CD4-positive, alpha-beta T cell (primary cell): ENCODE measurements at regions not wholly inside any gene's neighbourhood (a gene's known extent, or its start where the extent isn't known, plus 50 kb on each side); places are given as distances from the start of the nearest gene placed in this dataset.

ENCODE experiments used
- ATAC-seq: fragments of 200-7000 bp; cut with Tn5 transposase; one replicate; pipeline ENCODE4 v1.10.0; 2022; ENCODE audit warnings: mild to moderate bottlenecking; ENCODE audit not compliant: poor library complexity
- CTCF ChIA-PET: fragments of 350-600 bp; sonication (Branson Sonifier 250); formaldehyde crosslinking; loops from one replicate; lab custom pipeline; 2021; ENCODE audit warnings: antibody characterized with exemption, inconsistent platforms; lab: Charles Lee
- POLR2A ChIA-PET: fragments of 350-600 bp; sonication (Branson Sonifier 250); formaldehyde crosslinking; loops from one replicate; lab custom pipeline; 2021; ENCODE audit warnings: antibody characterized with exemption, inconsistent platforms; lab: Charles Lee
- DNase-seq, 14 experiments: peaks; one replicate each; pipeline ENCODE4 v3.0.0-alpha.2; 2013 to 2020; ENCODE audit warnings: mixed read lengths in 2 of 14
- H3K27ac ChIP-seq, 2 donors: one replicate each; pipeline versions ENCODE4 v1.5.1 to v1.7.0; 2013; ENCODE audit warnings: low read length in 2 of 2, low read depth in 1 of 2, mild to moderate bottlenecking in 1 of 2
- H3K27me3 ChIP-seq, 2 experiments: 1 replicate in 1 of 2; 2 replicates in 1 of 2; pipeline versions ENCODE4 v1.6.1 to v1.7.0; 2013; ENCODE audit warnings: low read length in 2 of 2, control low read depth in 1 of 2, mild to moderate bottlenecking in 1 of 2, moderate library complexity in 1 of 2; ENCODE audit not compliant: insufficient read depth in 2 of 2, control insufficient read depth in 1 of 2
- H3K36me3 ChIP-seq: one replicate; pipeline ENCODE4 v1.6.1; 2013; ENCODE audit warnings: low read length, control low read depth; ENCODE audit not compliant: insufficient read depth
- H3K4me1 ChIP-seq: one replicate; pipeline ENCODE4 v1.6.1; 2013; ENCODE audit warnings: low read length, control low read depth; ENCODE audit not compliant: insufficient read depth
- H3K4me3 ChIP-seq: one replicate; pipeline ENCODE4 v1.5.1; 2013; ENCODE audit warnings: mild to moderate bottlenecking, low read length, moderate library complexity
- H3K9me3 ChIP-seq, 2 experiments: 1 replicate in 1 of 2; 2 replicates in 1 of 2; pipeline versions ENCODE4 v1.6.1 to v1.7.0; 2013; ENCODE audit warnings: low read length in 2 of 2, mild to moderate bottlenecking in 2 of 2, control low read depth in 1 of 2, moderate library complexity in 1 of 2; ENCODE audit not compliant: control insufficient read depth in 1 of 2, insufficient read depth in 1 of 2
- H3K27ac Mint-ChIP-seq: one replicate; pipeline ENCODE4 v1.8.0; 2020; ENCODE audit warnings: mixed read lengths
- H3K27me3 Mint-ChIP-seq: one replicate; pipeline ENCODE4 v1.8.0; 2021; ENCODE audit warnings: mixed read lengths
- H3K36me3 Mint-ChIP-seq: one replicate; pipeline ENCODE4 v1.8.0; 2021; ENCODE audit warnings: low read depth, mixed read lengths
- H3K4me1 Mint-ChIP-seq: one replicate; pipeline ENCODE4 v1.8.0; 2021; ENCODE audit warnings: low read depth, mixed read lengths
- H3K4me3 Mint-ChIP-seq: one replicate; pipeline ENCODE4 v1.8.0; 2020; ENCODE audit warnings: mild to moderate bottlenecking, mixed read lengths
- H3K9me3 Mint-ChIP-seq: one replicate; pipeline ENCODE4 v1.8.0; 2020; ENCODE audit warnings: mixed read lengths
- CTCF ChIP-seq: fragments of 200-600 bp; IDR thresholded peaks from one replicate; pipeline ENCODE4 v1.8.0; 2022; ENCODE audit warnings: antibody characterized with exemption, mild to moderate bottlenecking
- intact Hi-C, 2 experiments: fragments of 100-400 bp; cut with DNase I in 1 of 2; cut with micrococcal nuclease in 1 of 2; formaldehyde crosslinking; loops; one replicate each; pipeline versions ENCODE4 v1.15.1 to v1.9.0; 2023 to 2025; cut with DNase I, micrococcal nuclease

GRCh38 chr10:130968964-130969363, 342.6 kb downstream of the TCERG1L start:
- Mint-ChIP-seq H3K4me3 (no peak overlapping the region), H3K27me3 (no peaks in the 10 kb centered on the region), H3K36me3 (no peaks in the 10 kb centered on the region), H3K27ac (no peak overlapping the region), H3K4me1 (no peaks in the 10 kb centered on the region), H3K9me3 (no peaks in the 10 kb centered on the region)
- H3K4me3 ChIP-seq, result no peak overlapping the region
- H3K36me3 ChIP-seq, result no peaks in the 10 kb centered on the region
- peaks cover 0 to 32% of the 10 kb centered on the region in 2 experiments for H3K9me3 ChIP-seq
- POLR2A ChIA-PET, result no interaction called here
- DNase-seq, result no peak
- no peaks in the 10 kb centered on the region for H3K4me1 ChIP-seq
- H3K27me3 ChIP-seq, result no peaks in the 10 kb centered on the region
- intact Hi-C loops, result no loop called here
- CTCF ChIA-PET, result no interaction called here
- TF ChIP-seq CTCF, result no peak
- no peak for ATAC-seq
- no peak overlapping the region for H3K27ac ChIP-seq

- no peak overlapping the region for H3K4me3 ChIP-seq
- Mint-ChIP-seq H3K27ac (no peak overlapping the region), H3K36me3 (no peaks in the 10 kb centered on the region), H3K27me3 (no peaks in the 10 kb centered on the region), H3K4me3 (no peak overlapping the region), H3K9me3 (no peaks in the 10 kb centered on the region), H3K4me1 (no peaks in the 10 kb centered on the region)
- DNase-seq (no peak), ATAC-seq (no peak)
- H3K4me1 ChIP-seq, result no peaks in the 10 kb centered on the region
- H3K9me3 ChIP-seq, result peaks cover 0 to 31% of the 10 kb centered on the region in 2 experiments
- ChIA-PET CTCF (no interaction called here), POLR2A (no interaction called here)
- no peak overlapping the region for H3K27ac ChIP-seq
- intact Hi-C loops, result no loop called here
- no peaks in the 10 kb centered on the region for H3K36me3 ChIP-seq
- H3K27me3 ChIP-seq, result no peaks in the 10 kb centered on the region
- TF ChIP-seq CTCF, result no peak
These were observed 341.8 kb downstream of the TCERG1L start for GRCh38 chr10:130969700-130970099.

- Histone ChIP-seq H3K4me3 (no peak overlapping the region), H3K27me3 (no peaks in the 10 kb centered on the region), H3K27ac (no peak overlapping the region), H3K36me3 (no peaks in the 10 kb centered on the region), H3K9me3 (peaks cover 0 to 28% of the 10 kb centered on the region in 2 experiments), H3K4me1 (no peaks in the 10 kb centered on the region)
- H3K27ac Mint-ChIP-seq, result no peak overlapping the region
- H3K4me3 Mint-ChIP-seq, result no peak overlapping the region
- TF ChIP-seq CTCF, result no peak
- DNase-seq (no peak), ATAC-seq (no peak)
- POLR2A ChIA-PET, result no interaction called here
- H3K9me3 Mint-ChIP-seq, result no peaks in the 10 kb centered on the region
- CTCF ChIA-PET, result no interaction called here
- H3K36me3 Mint-ChIP-seq, result no peaks in the 10 kb centered on the region
- H3K4me1 Mint-ChIP-seq, result no peaks in the 10 kb centered on the region
- no peaks in the 10 kb centered on the region for H3K27me3 Mint-ChIP-seq
- intact Hi-C loops, result no loop called here
These were observed 341.0 kb downstream of the TCERG1L start for GRCh38 chr10:130970341-130971122.
